ENCODE measurements at regions not wholly inside any gene's neighbourhood (a gene's known extent, or its start where the extent isn't known, plus 50 kb on each side); places are given as distances from the start of the nearest gene placed in this dataset.

DNA sequence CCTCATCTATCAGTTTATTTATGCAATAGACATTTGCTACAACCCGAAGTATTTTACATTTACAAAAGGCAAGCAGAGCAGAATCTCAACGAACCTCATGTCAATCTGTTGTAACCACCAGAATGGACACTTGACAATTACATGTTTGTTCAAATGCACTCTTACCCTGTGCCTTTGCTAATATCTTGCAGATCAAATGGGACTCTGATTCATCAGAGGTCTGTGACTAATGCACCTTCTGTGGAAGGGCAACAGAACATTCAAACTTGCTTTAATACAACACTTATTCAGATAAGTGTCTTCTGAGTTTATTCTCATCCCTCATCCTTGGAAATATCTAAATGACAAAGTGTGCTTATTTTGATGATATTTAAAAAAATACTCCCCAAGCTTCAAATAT lies 644.7 kb upstream of the PCDH10 start:
- no peak for TF ChIP-seq EZH2phosphoT487 (conservative IDR thresholded peaks at IDR 0.05; ENCODE audit: low read length)
- TF ChIP-seq, protein P1, sequence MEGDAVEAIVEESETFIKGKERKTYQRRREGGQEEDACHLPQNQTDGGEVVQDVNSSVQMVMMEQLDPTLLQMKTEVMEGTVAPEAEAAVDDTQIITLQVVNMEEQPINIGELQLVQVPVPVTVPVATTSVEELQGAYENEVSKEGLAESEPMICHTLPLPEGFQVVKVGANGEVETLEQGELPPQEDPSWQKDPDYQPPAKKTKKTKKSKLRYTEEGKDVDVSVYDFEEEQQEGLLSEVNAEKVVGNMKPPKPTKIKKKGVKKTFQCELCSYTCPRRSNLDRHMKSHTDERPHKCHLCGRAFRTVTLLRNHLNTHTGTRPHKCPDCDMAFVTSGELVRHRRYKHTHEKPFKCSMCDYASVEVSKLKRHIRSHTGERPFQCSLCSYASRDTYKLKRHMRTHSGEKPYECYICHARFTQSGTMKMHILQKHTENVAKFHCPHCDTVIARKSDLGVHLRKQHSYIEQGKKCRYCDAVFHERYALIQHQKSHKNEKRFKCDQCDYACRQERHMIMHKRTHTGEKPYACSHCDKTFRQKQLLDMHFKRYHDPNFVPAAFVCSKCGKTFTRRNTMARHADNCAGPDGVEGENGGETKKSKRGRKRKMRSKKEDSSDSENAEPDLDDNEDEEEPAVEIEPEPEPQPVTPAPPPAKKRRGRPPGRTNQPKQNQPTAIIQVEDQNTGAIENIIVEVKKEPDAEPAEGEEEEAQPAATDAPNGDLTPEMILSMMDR (IDR thresholded peaks at IDR 0.05; ENCODE audit: insufficient read depth, low read length, poor library complexity, severe bottlenecking), result no peak

Measured in SU-DHL-6 (cell line).